Caco-2 (cell line): ENCODE measurements at regions not wholly inside any gene's neighbourhood (a gene's known extent, or its start where the extent isn't known, plus 50 kb on each side); places are given as distances from the start of the nearest gene placed in this dataset.

Source experiments
- BruUV-seq: library from RNA; stranded (reverse); fragments of 400-500 nt; replicated peaks from 2 replicates; lab custom pipeline; 2021; lab: Mats Ljungman, UMichigan
- CTCF ChIA-PET: fragments of 300-600 bp; sonication (Branson Sonifier 250); formaldehyde crosslinking; loops from one replicate; lab custom pipeline; 2022; ENCODE audit warnings: antibody characterized with exemption; lab: Charles Lee
- POLR2A ChIA-PET: fragments of 300-600 bp; sonication (Branson Sonifier 250); formaldehyde crosslinking; loops from one replicate; lab custom pipeline; 2022; ENCODE audit warnings: antibody characterized with exemption; lab: Charles Lee
- DNase-seq, 2 experiments: peaks; one replicate each; pipeline versions ENCODE4 v3.0.0 to v3.0.0-alpha.2; 2020 to 2022
- H3K27me3 ChIP-seq: replicated peaks from 2 replicates; pipeline ENCODE4 v1.6.0; 2011; ENCODE audit warnings: low read length; ENCODE audit not compliant: control insufficient read depth, insufficient read depth
- H3K36me3 ChIP-seq: 2 replicates; pipeline ENCODE4 v1.5.1; 2011; ENCODE audit warnings: low read length; ENCODE audit not compliant: control insufficient read depth, insufficient read depth
- H3K4me1 ChIP-seq: fragments of 250-450 bp; sonication (Bioruptor Pico); 2 replicates; pipeline ENCODE4 v1.5.1; 2020; ENCODE audit warnings: mild to moderate bottlenecking
- H3K4me3 ChIP-seq: 2 replicates; pipeline ENCODE4 v1.5.1; 2011; ENCODE audit warnings: low read depth, mild to moderate bottlenecking, control low read depth, low read length
- H3K9me3 ChIP-seq: fragments of 250-450 bp; sonication (Bioruptor Pico); 2 replicates; pipeline ENCODE4 v1.5.1; 2020; ENCODE audit warnings: mild to moderate bottlenecking, moderate library complexity
- H3K27ac Mint-ChIP-seq: one replicate; pipeline ENCODE4 v1.8.0; 2022; ENCODE audit warnings: mixed read lengths; ENCODE audit not compliant: unreplicated experiment
- H3K27me3 Mint-ChIP-seq: one replicate; pipeline ENCODE4 v1.8.0; 2022; ENCODE audit warnings: mixed read lengths; ENCODE audit not compliant: insufficient read depth, unreplicated experiment
- H3K36me3 Mint-ChIP-seq: one replicate; pipeline ENCODE4 v1.8.0; 2022; ENCODE audit warnings: mild to moderate bottlenecking, mixed read lengths; ENCODE audit not compliant: insufficient read depth, unreplicated experiment
- H3K4me1 Mint-ChIP-seq: one replicate; pipeline ENCODE4 v1.8.0; 2022; ENCODE audit warnings: low read depth, mixed read lengths; ENCODE audit not compliant: unreplicated experiment
- H3K4me3 Mint-ChIP-seq: one replicate; pipeline ENCODE4 v1.8.0; 2022; ENCODE audit warnings: mild to moderate bottlenecking, moderate library complexity, mixed read lengths; ENCODE audit not compliant: unreplicated experiment
- H3K9me3 Mint-ChIP-seq: one replicate; pipeline ENCODE4 v1.8.0; 2022; ENCODE audit warnings: mixed read lengths; ENCODE audit not compliant: unreplicated experiment
- CTCF ChIP-seq, 2 experiments: fragments of 200-600 bp in 1 of 2; IDR thresholded peaks; 1 replicate in 1 of 2; 2 replicates in 1 of 2; pipeline versions ENCODE4 v1.5.1 to v1.8.0; 2011 to 2022; ENCODE audit warnings: antibody characterized with exemption in 1 of 2, control low read depth in 1 of 2, inconsistent platforms in 1 of 2, low read depth in 1 of 2, low read length in 1 of 2, mild to moderate bottlenecking in 1 of 2, moderate library complexity in 1 of 2; ENCODE audit not compliant: insufficient read depth in 1 of 2, severe bottlenecking in 1 of 2, unreplicated experiment in 1 of 2
- intact Hi-C: fragments of 100-400 bp; cut with micrococcal nuclease; formaldehyde crosslinking; loops from one replicate; pipeline ENCODE4 v1.10.0; 2022; ENCODE audit not compliant: unreplicated experiment

GRCh38 chr10:31590023-31590800 is 271.2 kb downstream of the ZEB1 start:
- Mint-ChIP-seq H3K9me3 (peaks cover 25% of the 10 kb centered on the region), H3K4me1 (no peaks in the 10 kb centered on the region), H3K36me3 (no peaks in the 10 kb centered on the region), H3K4me3 (no peak overlapping the region), H3K27me3 (peaks cover 18% of the 10 kb centered on the region), H3K27ac (no peak overlapping the region)
- intact Hi-C loops = no loop called here
- DNase-seq = no peak
- Histone ChIP-seq H3K4me1 (no peaks in the 10 kb centered on the region), H3K36me3 (no peaks in the 10 kb centered on the region), H3K4me3 (no peak overlapping the region), H3K9me3 (peaks cover 10% of the 10 kb centered on the region), H3K27me3 (no peaks in the 10 kb centered on the region)
- BruUV-seq = no TSS peak
- POLR2A ChIA-PET = no interaction called here
- CTCF ChIA-PET = no interaction called here
- no peak for TF ChIP-seq CTCF (IDR thresholded peaks at IDR 0.05; ENCODE audit: insufficient read depth in 1 of 2, low read depth in 1 of 2, low read length in 1 of 2, severe bottlenecking in 1 of 2, unreplicated experiment in 1 of 2)

GRCh38 chr10:31587691-31588090 is 268.7 kb downstream of the ZEB1 start:
- Histone ChIP-seq H3K4me3 (no peak overlapping the region), H3K36me3 (no peaks in the 10 kb centered on the region), H3K27me3 (no peaks in the 10 kb centered on the region), H3K9me3 (peaks cover 12% of the 10 kb centered on the region), H3K4me1 (no peaks in the 10 kb centered on the region)
- intact Hi-C loops = no loop called here
- peaks cover 10% of the 10 kb centered on the region for H3K27me3 Mint-ChIP-seq
- peaks cover 25% of the 10 kb centered on the region for H3K9me3 Mint-ChIP-seq
- ChIA-PET POLR2A (no interaction called here), CTCF (no interaction called here)
- H3K4me3 Mint-ChIP-seq = no peak overlapping the region
- DNase-seq = no peak
- H3K27ac Mint-ChIP-seq = no peak overlapping the region
- TF ChIP-seq CTCF (IDR thresholded peaks at IDR 0.05; ENCODE audit: insufficient read depth in 1 of 2, low read depth in 1 of 2, low read length in 1 of 2, severe bottlenecking in 1 of 2, unreplicated experiment in 1 of 2) = no peak
- BruUV-seq = no TSS peak
- no peaks in the 10 kb centered on the region for H3K36me3 Mint-ChIP-seq
- H3K4me1 Mint-ChIP-seq = no peaks in the 10 kb centered on the region

GRCh38 chr10:31586723-31587638 is 268.0 kb downstream of the ZEB1 start:
- H3K4me1 Mint-ChIP-seq = no peaks in the 10 kb centered on the region
- H3K9me3 Mint-ChIP-seq = peaks cover 19% of the 10 kb centered on the region
- no peaks in the 10 kb centered on the region for H3K36me3 ChIP-seq
- H3K27me3 Mint-ChIP-seq = peaks cover 7% of the 10 kb centered on the region
- H3K4me3 ChIP-seq = no peak overlapping the region
- no peaks in the 10 kb centered on the region for H3K27me3 ChIP-seq
- no peak overlapping the region for H3K27ac Mint-ChIP-seq
- CTCF ChIA-PET = no interaction called here
- no peaks in the 10 kb centered on the region for H3K4me1 ChIP-seq
- DNase-seq = no peak
- no TSS peak for BruUV-seq
- POLR2A ChIA-PET = no interaction called here
- no peak for TF ChIP-seq CTCF (IDR thresholded peaks at IDR 0.05; ENCODE audit: insufficient read depth in 1 of 2, low read depth in 1 of 2, low read length in 1 of 2, severe bottlenecking in 1 of 2, unreplicated experiment in 1 of 2)
- H3K9me3 ChIP-seq = peaks cover 12% of the 10 kb centered on the region
- intact Hi-C loops = no loop called here
- no peak overlapping the region for H3K4me3 Mint-ChIP-seq
- H3K36me3 Mint-ChIP-seq = no peaks in the 10 kb centered on the region
